ENCODE measurements at regions not wholly inside any gene's neighbourhood (a gene's known extent, or its start where the extent isn't known, plus 50 kb on each side); places are given as distances from the start of the nearest gene placed in this dataset.

DNA sequence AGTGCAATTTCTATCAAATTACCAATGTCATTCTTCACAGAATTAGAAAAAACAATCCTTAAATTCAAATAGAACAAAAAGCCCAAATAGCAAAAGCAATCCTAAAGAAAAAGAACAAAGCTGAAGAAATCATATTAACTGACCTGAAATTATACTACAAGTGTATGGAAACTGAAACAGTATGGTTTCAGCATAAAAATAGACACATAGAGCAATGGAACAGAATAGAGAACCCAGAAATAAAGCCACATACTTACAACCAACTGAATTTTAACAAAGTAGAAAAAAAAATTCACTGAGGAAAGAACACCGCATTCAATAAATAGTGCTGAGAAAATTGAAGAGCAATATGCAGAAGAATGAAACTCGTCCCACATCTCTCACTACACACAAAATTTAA is 142.0 kb upstream of the CHRM2 start:
- in situ Hi-C loops (cut with MboI) = no loop called here
- WGBS, 2 experiments (ENCODE audit: low coverage in 1 of 2, low lambda C conversion rate in 2 of 2, missing lambda C conversion rate in 2 of 2) = 23 to 24% methylated on average over 2 of the region's 2 CpGs

DNA sequence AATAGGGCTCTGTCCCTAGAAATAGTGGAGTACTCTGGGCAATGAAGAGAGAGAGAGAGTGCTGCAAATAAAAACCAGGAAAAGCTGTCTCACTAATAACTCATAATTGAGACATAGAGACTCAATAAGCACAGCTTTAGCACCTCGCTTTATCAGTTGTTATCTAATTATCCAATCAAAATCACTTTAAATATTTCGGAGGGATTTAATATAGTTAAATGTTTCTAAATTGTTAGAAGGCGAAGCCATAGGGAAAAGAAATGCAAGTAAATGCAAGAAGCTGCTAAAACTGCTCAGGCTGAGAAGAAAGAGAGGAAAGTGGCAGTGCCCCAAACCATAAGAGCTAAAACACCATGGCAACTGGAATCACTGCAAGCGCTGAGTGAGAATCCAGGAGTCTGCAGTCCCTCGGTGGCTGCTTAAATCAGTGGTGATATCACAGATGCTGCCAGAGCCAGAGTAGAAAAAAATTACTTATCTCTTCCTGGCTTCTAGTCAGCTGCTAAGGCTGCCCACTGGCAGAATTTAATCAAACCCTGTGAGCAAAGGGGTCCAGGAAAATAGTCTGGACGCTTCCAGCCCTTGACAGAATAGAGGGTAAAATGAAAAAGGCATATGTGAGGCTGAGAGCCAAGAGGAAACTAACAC is 150.4 kb upstream of the CHRM2 start:
- no peak overlapping the region for H3K4me2 ChIP-seq (ENCODE audit: unreplicated experiment)
- no peaks in the 10 kb centered on the region for H3K27me3 ChIP-seq (replicated peaks; ENCODE audit: insufficient read depth)
- H3F3A ChIP-seq (ENCODE audit: insufficient read depth) = no peaks in the 10 kb centered on the region
- no peaks in the 10 kb centered on the region for H3K9me2 ChIP-seq (ENCODE audit: insufficient read depth)
- no peaks in the 10 kb centered on the region for H3K36me3 ChIP-seq (ENCODE audit: low read depth)
- no peak overlapping the region for H3K4me3 ChIP-seq
- H3K9me3 ChIP-seq (ENCODE audit: low read depth) = no peaks in the 10 kb centered on the region
- no peak overlapping the region for H3K27ac ChIP-seq
- H3K9ac ChIP-seq = no peak overlapping the region
- in situ Hi-C loops (cut with MboI) = no loop called here
- H3K79me2 ChIP-seq (ENCODE audit: insufficient read depth) = no peaks in the 10 kb centered on the region
- H2AFZ ChIP-seq = no peak overlapping the region
- no peaks in the 10 kb centered on the region for H3K4me1 ChIP-seq (ENCODE audit: insufficient read depth)
- no peaks in the 10 kb centered on the region for H4K20me1 ChIP-seq (ENCODE audit: insufficient read depth)
- TF ChIP-seq EZH2phosphoT487 (IDR thresholded peaks at IDR 0.05; ENCODE audit: insufficient read depth, low read depth) (no peak), EZH2 (IDR thresholded peaks at IDR 0.05; ENCODE audit: insufficient read depth, poor library complexity, severe bottlenecking) (no peak)
- WGBS, 2 experiments (ENCODE audit: low coverage in 1 of 2, low lambda C conversion rate in 2 of 2, missing lambda C conversion rate in 2 of 2) = 24% methylated on average over 6 of the region's 6 CpGs
- no peak for DNase-seq

More for the DNA sequence above, 142.0 kb upstream of the CHRM2 start:
- H3K36me3 ChIP-seq (ENCODE audit: low read depth) = no peaks in the 10 kb centered on the region
- H3K9me3 ChIP-seq (ENCODE audit: low read depth) = no peaks in the 10 kb centered on the region
- no peaks in the 10 kb centered on the region for H3K4me1 ChIP-seq (ENCODE audit: insufficient read depth)
- no peak overlapping the region for H3K9ac ChIP-seq
- no peak overlapping the region for H3K4me3 ChIP-seq
- H3K27ac ChIP-seq = no peak overlapping the region
- DNase-seq = no peak
- H3K79me2 ChIP-seq (ENCODE audit: insufficient read depth) = no peaks in the 10 kb centered on the region
- no peaks in the 10 kb centered on the region for H4K20me1 ChIP-seq (ENCODE audit: insufficient read depth)
- H3K27me3 ChIP-seq (replicated peaks; ENCODE audit: insufficient read depth) = no peaks in the 10 kb centered on the region
- TF ChIP-seq EZH2phosphoT487 (IDR thresholded peaks at IDR 0.05; ENCODE audit: insufficient read depth, low read depth) = no peak
- no peak for TF ChIP-seq EZH2 (IDR thresholded peaks at IDR 0.05; ENCODE audit: insufficient read depth, poor library complexity, severe bottlenecking)
- H3K9me2 ChIP-seq (ENCODE audit: insufficient read depth) = no peaks in the 10 kb centered on the region
- H2AFZ ChIP-seq = no peak overlapping the region
- H3F3A ChIP-seq (ENCODE audit: insufficient read depth) = no peaks in the 10 kb centered on the region
- H3K4me2 ChIP-seq (ENCODE audit: unreplicated experiment) = no peak overlapping the region

DNA sequence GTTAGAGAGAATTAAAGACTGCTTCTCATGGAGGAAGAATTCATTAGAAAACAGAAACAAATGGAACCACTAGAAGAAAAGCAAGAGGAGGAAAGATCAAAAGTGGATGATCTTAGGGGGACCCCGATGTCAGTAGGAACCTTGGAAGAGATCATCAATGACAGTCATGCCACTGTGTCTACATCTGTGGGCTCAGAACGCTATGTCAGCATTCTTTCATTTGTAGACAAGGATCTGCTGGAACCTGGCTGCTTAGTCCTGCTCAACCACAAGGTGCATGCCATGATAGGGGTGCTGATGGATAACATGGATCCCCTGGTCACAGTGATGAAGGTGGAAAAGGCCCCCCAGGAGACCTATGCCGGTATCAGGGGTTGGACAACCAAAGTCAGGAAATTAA is 154.4 kb upstream of the CHRM2 start:
- DNase-seq = no peak
- Histone ChIP-seq H3K36me3 (ENCODE audit: low read depth) (no peaks in the 10 kb centered on the region), H3K4me3 (no peak overlapping the region), H3K9me2 (ENCODE audit: insufficient read depth) (no peaks in the 10 kb centered on the region), H3K27ac (no peak overlapping the region), H3K4me1 (ENCODE audit: insufficient read depth) (no peaks in the 10 kb centered on the region), H3K9ac (no peak overlapping the region), H3K79me2 (ENCODE audit: insufficient read depth) (no peaks in the 10 kb centered on the region), H3K9me3 (ENCODE audit: low read depth) (no peaks in the 10 kb centered on the region), H2AFZ (no peak overlapping the region), H4K20me1 (ENCODE audit: insufficient read depth) (no peaks in the 10 kb centered on the region), H3K4me2 (ENCODE audit: unreplicated experiment) (no peak overlapping the region), H3K27me3 (replicated peaks; ENCODE audit: insufficient read depth) (no peaks in the 10 kb centered on the region), H3F3A (ENCODE audit: insufficient read depth) (no peaks in the 10 kb centered on the region)
- in situ Hi-C loops (cut with MboI) = no loop called here
- TF ChIP-seq EZH2 (IDR thresholded peaks at IDR 0.05; ENCODE audit: insufficient read depth, poor library complexity, severe bottlenecking) (no peak), EZH2phosphoT487 (IDR thresholded peaks at IDR 0.05; ENCODE audit: insufficient read depth, low read depth) (no peak)
- WGBS, 2 experiments (ENCODE audit: low coverage in 1 of 2, low lambda C conversion rate in 2 of 2, missing lambda C conversion rate in 2 of 2) = 22 to 23% methylated on average over 3 of the region's 3 CpGs

DNA sequence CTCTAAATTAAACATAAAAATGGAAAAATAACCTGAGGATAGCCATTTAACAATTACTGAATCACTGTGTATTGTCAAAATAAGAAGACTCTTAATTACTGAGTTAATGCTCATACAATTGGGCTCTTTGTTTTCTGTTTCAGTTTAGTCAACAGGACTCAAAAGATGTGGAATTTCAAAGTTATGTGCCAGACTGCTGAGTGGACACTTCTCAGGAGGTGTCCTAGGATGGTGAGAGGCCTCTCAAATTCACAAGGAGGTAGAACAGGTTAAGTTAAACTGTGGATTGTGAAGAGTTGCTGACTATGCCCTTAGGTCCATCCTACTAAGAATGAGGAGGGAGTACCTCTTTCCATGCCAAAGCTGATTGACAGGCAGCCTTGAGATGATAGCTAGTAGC is 157.7 kb upstream of the CHRM2 start:
- no peaks in the 10 kb centered on the region for H3K9me3 ChIP-seq (ENCODE audit: low read depth)
- H4K20me1 ChIP-seq (ENCODE audit: insufficient read depth) = no peaks in the 10 kb centered on the region
- no peaks in the 10 kb centered on the region for H3K27me3 ChIP-seq (replicated peaks; ENCODE audit: insufficient read depth)
- no peak for TF ChIP-seq EZH2phosphoT487 (IDR thresholded peaks at IDR 0.05; ENCODE audit: insufficient read depth, low read depth)
- TF ChIP-seq EZH2 (IDR thresholded peaks at IDR 0.05; ENCODE audit: insufficient read depth, poor library complexity, severe bottlenecking) = no peak
- no peaks in the 10 kb centered on the region for H3K9me2 ChIP-seq (ENCODE audit: insufficient read depth)
- no peaks in the 10 kb centered on the region for H3K4me1 ChIP-seq (ENCODE audit: insufficient read depth)
- H3K79me2 ChIP-seq (ENCODE audit: insufficient read depth) = no peaks in the 10 kb centered on the region
- no peak overlapping the region for H2AFZ ChIP-seq
- H3K36me3 ChIP-seq (ENCODE audit: low read depth) = no peaks in the 10 kb centered on the region
- H3K9ac ChIP-seq = no peak overlapping the region
- no peaks in the 10 kb centered on the region for H3F3A ChIP-seq (ENCODE audit: insufficient read depth)
- H3K4me3 ChIP-seq = no peak overlapping the region
- no peak for DNase-seq
- H3K27ac ChIP-seq = no peak overlapping the region
- H3K4me2 ChIP-seq (ENCODE audit: unreplicated experiment) = no peak overlapping the region
- in situ Hi-C loops (cut with MboI) = no loop called here

DNA sequence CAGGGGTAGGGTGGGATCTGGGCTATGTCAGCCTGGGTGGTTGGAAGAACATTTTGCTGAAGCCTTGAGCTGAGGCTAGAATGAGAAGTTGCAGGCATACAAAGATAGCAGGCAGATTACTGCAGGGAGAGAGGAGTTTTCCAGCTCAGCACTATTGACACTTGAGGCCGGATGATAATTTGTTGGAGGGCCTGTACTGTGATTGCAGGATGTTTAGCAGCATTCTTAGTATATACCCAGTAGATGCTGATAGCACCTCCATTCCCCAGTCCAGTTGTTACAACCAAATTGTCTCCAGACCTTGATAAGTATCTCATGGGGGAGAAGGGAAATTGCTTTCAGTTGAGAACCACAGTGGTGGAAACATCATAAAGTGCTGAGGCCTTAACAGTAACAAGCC is 158.6 kb upstream of the CHRM2 start:
- Histone ChIP-seq H3K9me3 (ENCODE audit: low read depth) (no peaks in the 10 kb centered on the region), H3K4me1 (ENCODE audit: insufficient read depth) (no peaks in the 10 kb centered on the region), H3K9ac (no peak overlapping the region), H3K27ac (no peak overlapping the region), H3K27me3 (replicated peaks; ENCODE audit: insufficient read depth) (no peaks in the 10 kb centered on the region), H3K4me3 (no peak overlapping the region), H4K20me1 (ENCODE audit: insufficient read depth) (no peaks in the 10 kb centered on the region), H2AFZ (no peak overlapping the region), H3K36me3 (ENCODE audit: low read depth) (no peaks in the 10 kb centered on the region), H3K9me2 (ENCODE audit: insufficient read depth) (no peaks in the 10 kb centered on the region), H3K4me2 (ENCODE audit: unreplicated experiment) (no peak overlapping the region), H3K79me2 (ENCODE audit: insufficient read depth) (no peaks in the 10 kb centered on the region), H3F3A (ENCODE audit: insufficient read depth) (no peaks in the 10 kb centered on the region)
- DNase-seq = no peak
- in situ Hi-C loops (cut with MboI) = no loop called here
- no peak for TF ChIP-seq EZH2phosphoT487 (IDR thresholded peaks at IDR 0.05; ENCODE audit: insufficient read depth, low read depth)
- no peak for TF ChIP-seq EZH2 (IDR thresholded peaks at IDR 0.05; ENCODE audit: insufficient read depth, poor library complexity, severe bottlenecking)
- 0 to 5% methylated on average over 1 of the region's 1 CpG for WGBS, 2 experiments (ENCODE audit: low coverage in 1 of 2, low lambda C conversion rate in 2 of 2, missing lambda C conversion rate in 2 of 2)

All from GM23248 (cell line).